Fibroblast of skin of scalp (primary cell): ENCODE measurements at regions not wholly inside any gene's neighbourhood (a gene's known extent, or its start where the extent isn't known, plus 50 kb on each side); places are given as distances from the start of the nearest gene placed in this dataset.
A peak's percentile ranks its signal among the peaks of the same experiment; 100 is the strongest.

ENCODE experiments used
- DNase-seq: peaks from one replicate; pipeline ENCODE4 v3.0.0-alpha.2; 2013

GRCh38 chr1:221106616-221107015 lies 227.4 kb downstream of the HLX start:
- no peak for DNase-seq

DNA sequence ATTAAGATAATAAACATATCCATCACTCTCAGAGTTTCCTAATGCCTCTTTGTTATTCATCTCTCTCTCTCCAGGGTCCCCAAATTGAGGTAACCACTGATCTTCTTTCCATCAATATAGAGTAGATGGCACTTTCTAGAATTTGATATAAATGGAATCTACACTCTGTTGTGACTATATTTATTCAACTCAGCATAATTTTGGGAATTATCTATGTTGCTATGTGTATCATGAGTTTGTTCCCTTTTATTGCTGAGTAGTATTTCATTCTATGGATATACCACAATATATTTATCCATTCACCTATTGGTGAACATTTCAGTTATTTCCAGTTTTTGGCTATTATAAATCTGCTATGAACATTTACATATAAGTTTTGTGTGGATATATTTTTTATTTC lies 230.7 kb downstream of the HLX start:
- no peak for DNase-seq

DNA sequence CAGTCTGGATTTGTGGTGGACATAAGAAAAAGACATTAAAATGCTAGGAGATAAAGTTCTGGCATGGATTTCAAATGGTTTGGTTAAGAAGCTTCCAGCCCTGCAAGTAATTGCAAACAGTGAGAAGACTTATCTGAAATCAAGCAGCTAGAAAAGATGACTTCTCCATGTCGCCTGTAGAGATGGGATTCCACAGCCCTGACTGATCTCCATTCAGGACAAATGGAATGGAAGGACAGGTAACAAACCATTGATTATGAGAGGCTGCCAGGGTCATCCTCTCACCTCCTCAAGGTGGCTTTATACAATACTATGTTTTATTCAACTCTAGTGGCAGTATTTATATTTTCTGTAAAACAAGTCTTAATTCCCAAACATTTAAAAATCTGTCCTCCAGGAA lies 237.9 kb downstream of the HLX start:
- no peak for DNase-seq

- peak; percentile 80 for DNase-seq
Observed at GRCh38 chr1:221117548-221117951, 238.3 kb downstream of the HLX start.

DNA sequence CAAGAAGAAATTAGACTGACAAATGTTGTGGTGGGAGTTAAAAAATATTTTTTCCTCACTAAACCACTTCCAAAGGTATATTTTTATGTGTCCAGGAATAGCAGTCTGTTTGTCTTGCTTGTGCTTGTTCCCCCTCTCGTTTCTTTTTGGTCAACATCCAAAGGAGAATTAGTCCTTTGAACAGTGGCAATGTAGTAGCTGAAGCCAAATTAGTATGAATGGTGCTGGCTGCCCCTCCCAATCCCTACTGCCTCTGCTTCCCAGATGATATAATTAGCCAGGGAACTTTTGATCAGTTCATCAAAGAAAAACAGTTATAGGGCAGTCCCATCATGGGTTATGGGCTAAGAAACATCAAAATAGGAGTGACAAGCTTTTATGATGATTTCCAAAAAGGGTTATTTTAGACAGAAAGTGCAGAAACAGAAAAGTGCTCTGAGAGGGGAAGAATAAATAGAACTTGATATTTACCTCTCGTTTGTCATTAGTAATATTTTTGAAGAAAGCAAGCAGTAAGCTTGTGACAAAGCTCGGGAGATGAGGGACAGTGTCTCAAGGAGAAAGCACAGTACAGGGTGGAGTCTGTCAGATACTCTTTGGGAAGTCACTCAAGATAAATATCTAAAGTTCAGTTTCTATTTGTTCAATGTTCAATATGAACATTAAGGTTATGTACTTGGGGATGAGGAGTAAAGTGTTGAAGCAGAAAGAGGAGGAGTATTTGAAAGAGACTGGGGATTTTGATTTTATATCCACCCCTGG lies 239.1 kb downstream of the HLX start:
- no peak for DNase-seq

- no peak for DNase-seq
Observed at GRCh38 chr1:221118938-221119320, 239.7 kb downstream of the HLX start.

- no peak for DNase-seq
Observed at GRCh38 chr1:221122501-221122900, 243.3 kb downstream of the HLX start.

GRCh38 chr1:221125976-221126375 lies 246.7 kb downstream of the HLX start:
- no peak for DNase-seq

- no peak for DNase-seq
Observed at GRCh38 chr1:221137666-221138065, 258.4 kb downstream of the HLX start.

- no peak for DNase-seq
Observed at GRCh38 chr1:221138516-221138915, 259.3 kb downstream of the HLX start.

- DNase-seq, result no peak
Observed at GRCh38 chr1:221139991-221140390, 260.7 kb downstream of the HLX start.

- no peak for DNase-seq
Observed at GRCh38 chr1:221141096-221141495, 261.9 kb downstream of the HLX start.

GRCh38 chr1:221141606-221142285 lies 262.5 kb downstream of the HLX start:
- no peak for DNase-seq

- no peak for DNase-seq
Observed at GRCh38 chr1:221148660-221149059, 269.4 kb downstream of the HLX start.

- DNase-seq, result no peak
Observed at GRCh38 chr1:221149111-221149510, 269.9 kb downstream of the HLX start.

DNA sequence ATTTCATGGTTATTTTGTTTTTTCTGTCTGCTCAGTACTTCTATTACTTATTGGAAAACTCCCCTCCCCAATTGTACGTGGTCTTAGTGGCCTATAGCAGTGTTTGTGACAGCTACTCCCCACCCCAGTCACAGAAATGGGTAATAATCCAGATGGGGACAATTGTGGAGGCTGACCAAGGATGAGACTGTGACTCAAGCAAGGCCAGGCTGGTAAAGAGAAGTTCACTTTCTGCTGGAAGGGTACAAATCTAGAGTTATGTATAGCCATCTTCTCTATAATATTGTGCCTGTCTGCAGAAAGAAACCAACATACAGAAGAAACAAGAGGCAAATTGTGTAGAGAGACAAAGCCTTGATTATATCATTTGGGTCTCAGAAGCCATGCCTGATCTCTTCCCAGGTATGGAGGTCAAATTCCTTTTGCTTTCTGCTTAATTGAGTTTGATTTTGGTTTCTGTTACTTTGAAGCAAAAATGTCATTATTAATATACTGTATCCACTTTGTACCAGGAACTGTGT lies 270.4 kb downstream of the HLX start:
- no peak for DNase-seq

- no peak for DNase-seq
Observed at GRCh38 chr1:221150996-221151395, 271.8 kb downstream of the HLX start.

DNA sequence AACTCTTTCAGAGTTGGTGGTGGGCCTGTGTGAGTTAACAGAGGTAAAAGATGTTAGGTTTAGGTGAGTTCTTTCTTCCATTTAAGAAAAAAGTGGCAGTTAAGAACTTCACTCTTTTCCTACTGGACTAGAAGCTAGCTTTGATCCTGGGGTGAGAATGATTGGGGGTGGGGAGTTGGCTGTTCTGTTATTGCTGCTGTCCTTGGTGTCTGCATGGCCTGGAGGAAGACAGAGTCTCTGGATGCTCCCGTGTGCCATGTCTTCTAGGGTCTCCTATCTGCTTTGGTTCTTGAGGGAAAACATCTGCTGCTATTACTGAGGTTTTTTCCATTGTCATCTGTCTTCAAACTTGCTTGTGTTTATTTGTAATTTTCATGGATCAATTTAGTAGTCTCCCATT lies 275.7 kb downstream of the HLX start:
- DNase-seq, result no peak

- no peak for DNase-seq
Observed at GRCh38 chr1:221157026-221157761, 278.0 kb downstream of the HLX start.

DNA sequence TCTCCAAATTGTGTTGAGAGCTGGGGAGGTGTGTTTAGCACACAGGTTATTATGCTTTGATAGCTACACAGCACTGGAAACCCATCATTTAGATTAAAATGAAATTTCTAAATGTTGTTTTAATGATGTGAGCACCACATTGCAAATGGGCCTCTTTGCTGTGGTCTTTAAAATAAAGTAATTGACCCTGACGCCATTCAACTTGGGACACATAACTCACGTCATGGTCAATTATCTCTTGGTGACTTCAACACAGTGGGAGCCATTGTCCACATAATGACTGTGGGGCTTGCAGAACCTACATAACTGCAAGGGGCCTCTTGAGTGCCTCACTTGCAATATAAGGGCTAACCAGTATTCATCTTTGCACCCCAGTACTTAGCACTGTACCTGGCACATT lies 280.4 kb downstream of the HLX start:
- DNase-seq, result no peak

GRCh38 chr1:221161571-221162041 lies 282.4 kb downstream of the HLX start:
- no peak for DNase-seq

GRCh38 chr1:221162352-221162751 lies 283.1 kb downstream of the HLX start:
- DNase-seq, result no peak

- no peak for DNase-seq
Observed at GRCh38 chr1:221162939-221163338, 283.7 kb downstream of the HLX start.
